ENCODE measurements at regions not wholly inside any gene's neighbourhood (a gene's known extent, or its start where the extent isn't known, plus 50 kb on each side); places are given as distances from the start of the nearest gene placed in this dataset.
"Not testable (repeated sequence)": the region's sequence is repeated elsewhere in the genome, so short reads cannot be mapped to it uniquely, and the experiment has no call there.

DNA sequence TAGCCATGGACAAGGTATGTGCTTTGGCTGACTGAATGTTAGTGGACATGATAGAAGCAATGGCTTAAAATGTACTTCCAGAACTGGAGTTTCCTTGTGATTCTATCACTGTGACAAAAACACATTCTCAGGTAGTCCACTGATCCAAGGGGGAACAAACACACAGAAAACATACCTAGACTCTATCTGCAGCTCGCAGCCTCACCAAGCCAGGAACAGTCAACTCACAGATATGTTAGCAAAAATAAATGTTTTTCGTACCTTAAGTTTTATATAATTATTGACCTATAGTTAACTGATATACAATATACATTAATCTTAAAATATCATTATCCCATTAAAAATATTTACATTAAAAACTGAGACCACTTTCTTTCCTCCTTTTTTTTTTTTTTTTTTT is 143.1 kb upstream of the C1QTNF3 start:
- CTCF ChIA-PET; POLR2A ChIA-PET (ENCODE audit: low non-redundant PET); DNase-seq (ENCODE audit: low spot score); H3K27ac ChIP-seq: not testable (repeated sequence)

GRCh38 chr5:34186865-34187264 is 143.9 kb upstream of the C1QTNF3 start:
- CTCF ChIA-PET; POLR2A ChIA-PET (ENCODE audit: low non-redundant PET): not testable (repeated sequence)

DNA sequence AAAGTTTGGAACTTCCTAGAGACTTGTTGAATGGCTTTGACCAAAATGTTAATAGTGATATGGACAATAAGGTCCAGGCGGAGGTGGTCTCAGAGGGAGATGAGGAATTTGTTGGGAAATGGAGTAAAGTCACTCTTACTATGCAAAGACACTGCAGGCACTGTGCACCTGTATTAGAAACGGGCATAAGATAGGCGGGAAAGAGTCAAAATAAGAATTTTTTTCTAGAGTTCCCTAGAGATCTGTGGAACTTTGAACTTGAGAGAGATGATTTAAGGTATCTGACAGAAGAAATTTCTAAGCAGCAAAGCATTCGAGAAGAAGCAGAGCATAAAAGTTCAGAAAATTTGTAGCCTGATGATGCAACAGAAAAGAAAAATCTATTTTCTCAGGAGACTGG is 144.4 kb upstream of the C1QTNF3 start:
- H3K27ac ChIP-seq; DNase-seq (ENCODE audit: low spot score); CTCF ChIA-PET; POLR2A ChIA-PET (ENCODE audit: low non-redundant PET): not testable (repeated sequence)

More at GRCh38 chr5:34186865-34187264, 143.9 kb upstream of the C1QTNF3 start:
- not testable (repeated sequence) for H3K27ac ChIP-seq; DNase-seq (ENCODE audit: low spot score)

DNA sequence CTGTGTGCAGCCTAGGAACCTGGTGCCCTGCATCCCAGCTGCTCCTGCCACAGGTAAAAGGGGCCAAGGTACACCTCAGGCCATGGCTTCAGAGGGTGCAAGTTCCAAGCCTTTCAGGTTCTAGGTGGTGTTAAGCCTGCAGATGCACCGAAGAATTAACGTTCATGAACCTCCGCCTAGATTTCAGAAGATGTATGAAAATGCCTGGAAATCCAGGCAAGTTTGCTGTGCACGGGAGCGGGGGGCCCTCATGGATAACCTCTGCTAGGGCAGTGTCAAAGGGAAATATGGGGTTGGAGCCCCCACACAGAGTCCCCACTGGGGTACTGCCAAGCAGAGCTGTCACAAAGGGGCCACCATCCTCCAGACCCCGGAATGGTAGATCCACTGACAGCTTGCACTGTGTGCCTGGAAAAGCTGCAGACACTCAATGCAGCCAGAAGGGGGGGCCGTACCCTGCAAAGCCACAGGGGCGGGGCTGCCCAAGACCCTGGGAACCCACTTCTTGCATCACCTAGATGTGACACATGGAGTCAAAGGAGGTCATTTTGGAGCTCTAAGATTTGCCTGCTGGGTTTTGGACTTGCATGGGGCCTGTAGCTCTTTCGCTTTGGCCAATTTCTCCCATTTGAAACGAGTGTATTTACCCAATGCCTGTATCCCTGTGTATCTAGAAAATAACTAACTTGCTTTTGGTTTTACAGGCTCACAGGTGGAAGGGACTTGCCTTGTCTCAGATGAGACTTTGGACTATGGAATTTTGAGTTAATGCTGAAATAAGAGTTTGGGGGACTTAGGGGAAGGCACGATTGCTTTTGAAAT is 145.2 kb upstream of the C1QTNF3 start:
- CTCF ChIA-PET; POLR2A ChIA-PET (ENCODE audit: low non-redundant PET): not testable (repeated sequence)

DNA sequence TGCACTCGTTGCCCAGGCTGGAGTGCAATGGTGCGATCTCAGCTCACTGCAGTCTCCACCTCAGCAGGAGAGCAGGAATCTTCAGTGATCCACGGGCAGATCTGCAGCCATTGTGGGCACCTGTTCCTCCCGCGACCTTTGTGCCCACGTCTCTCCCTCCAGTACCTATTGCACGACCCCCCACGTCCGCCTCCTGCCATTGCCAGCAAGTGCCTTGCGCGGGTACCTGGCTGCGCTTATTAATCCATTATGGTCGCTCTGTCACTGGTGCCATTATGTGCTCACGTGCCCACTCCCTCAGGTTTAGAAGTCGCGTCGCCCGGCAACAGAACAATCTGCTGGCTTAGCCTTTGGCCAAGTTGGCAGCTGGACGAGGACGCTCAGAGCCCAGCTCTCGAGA is 146.2 kb upstream of the C1QTNF3 start:
- POLR2A ChIA-PET (ENCODE audit: low non-redundant PET); H3K27ac ChIP-seq; DNase-seq (ENCODE audit: low spot score); CTCF ChIA-PET: not testable (repeated sequence)

More for the DNA sequence above, 145.2 kb upstream of the C1QTNF3 start:
- H3K27ac ChIP-seq; DNase-seq (ENCODE audit: low spot score): not testable (repeated sequence)

- H3K27ac ChIP-seq; CTCF ChIA-PET; POLR2A ChIA-PET (ENCODE audit: low non-redundant PET): not testable (repeated sequence)
- DNase-seq (ENCODE audit: low spot score) = peak; percentile 9
Measured at GRCh38 chr5:34189752-34190411, 146.9 kb upstream of the C1QTNF3 start.

- H3K27ac ChIP-seq; POLR2A ChIA-PET (ENCODE audit: low non-redundant PET); CTCF ChIA-PET; DNase-seq (ENCODE audit: low spot score): not testable (repeated sequence)
Measured at GRCh38 chr5:34190466-34190865, 147.5 kb upstream of the C1QTNF3 start.

- POLR2A ChIA-PET (ENCODE audit: low non-redundant PET); CTCF ChIA-PET; DNase-seq (ENCODE audit: low spot score); H3K27ac ChIP-seq: not testable (repeated sequence)
Measured at GRCh38 chr5:34191279-34191744, 148.3 kb upstream of the C1QTNF3 start.

GRCh38 chr5:34192064-34192922 is 149.3 kb upstream of the C1QTNF3 start:
- DNase-seq (ENCODE audit: low spot score); POLR2A ChIA-PET (ENCODE audit: low non-redundant PET); H3K27ac ChIP-seq; CTCF ChIA-PET: not testable (repeated sequence)

GRCh38 chr5:34192923-34193262 is 149.9 kb upstream of the C1QTNF3 start:
- CTCF ChIA-PET; POLR2A ChIA-PET (ENCODE audit: low non-redundant PET); H3K27ac ChIP-seq; DNase-seq (ENCODE audit: low spot score): not testable (repeated sequence)

- POLR2A ChIA-PET (ENCODE audit: low non-redundant PET); H3K27ac ChIP-seq; DNase-seq (ENCODE audit: low spot score); CTCF ChIA-PET: not testable (repeated sequence)
Measured at GRCh38 chr5:34193297-34193696, 150.3 kb upstream of the C1QTNF3 start.

DNA sequence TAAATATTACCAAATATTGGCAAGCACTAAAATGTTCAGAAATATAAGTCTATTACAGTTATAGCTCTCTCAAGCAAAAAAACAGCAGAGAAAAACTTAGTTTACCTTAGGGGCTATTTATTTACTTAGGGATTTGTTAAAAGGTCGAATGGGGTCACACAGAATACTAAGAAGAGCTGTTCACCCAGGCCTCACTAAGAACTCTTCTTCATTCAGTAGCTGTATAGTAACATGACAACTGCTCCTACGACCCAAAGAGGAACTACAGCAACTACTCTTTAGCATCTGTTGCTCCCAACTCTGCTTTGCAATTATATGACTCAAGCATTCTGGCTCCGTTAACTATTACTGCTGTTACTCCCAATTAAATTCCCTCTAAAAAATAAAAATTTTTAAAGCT is 150.8 kb upstream of the C1QTNF3 start:
- DNase-seq (ENCODE audit: low spot score); CTCF ChIA-PET; POLR2A ChIA-PET (ENCODE audit: low non-redundant PET); H3K27ac ChIP-seq: not testable (repeated sequence)

DNA sequence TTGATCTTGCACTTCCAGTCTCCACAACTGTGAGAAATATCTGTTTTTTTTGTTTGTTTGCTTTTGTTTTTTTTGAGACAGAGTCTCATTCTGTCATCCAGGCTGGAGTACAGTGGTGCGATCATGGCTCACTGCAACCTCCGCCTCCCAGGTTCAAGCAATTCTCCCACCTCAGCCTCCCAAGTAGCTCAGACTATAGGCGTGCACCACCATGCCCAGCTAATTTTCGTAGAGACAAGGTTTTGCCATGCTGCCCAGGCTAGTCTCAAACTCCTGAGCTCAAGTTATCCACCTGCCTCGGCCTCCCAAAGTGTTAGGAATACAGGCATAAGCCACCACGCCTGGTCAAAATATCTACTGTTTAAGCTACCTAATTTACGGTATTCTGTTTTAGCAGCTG is 153.1 kb upstream of the C1QTNF3 start:
- CTCF ChIA-PET; POLR2A ChIA-PET (ENCODE audit: low non-redundant PET); H3K27ac ChIP-seq; DNase-seq (ENCODE audit: low spot score): not testable (repeated sequence)

DNA sequence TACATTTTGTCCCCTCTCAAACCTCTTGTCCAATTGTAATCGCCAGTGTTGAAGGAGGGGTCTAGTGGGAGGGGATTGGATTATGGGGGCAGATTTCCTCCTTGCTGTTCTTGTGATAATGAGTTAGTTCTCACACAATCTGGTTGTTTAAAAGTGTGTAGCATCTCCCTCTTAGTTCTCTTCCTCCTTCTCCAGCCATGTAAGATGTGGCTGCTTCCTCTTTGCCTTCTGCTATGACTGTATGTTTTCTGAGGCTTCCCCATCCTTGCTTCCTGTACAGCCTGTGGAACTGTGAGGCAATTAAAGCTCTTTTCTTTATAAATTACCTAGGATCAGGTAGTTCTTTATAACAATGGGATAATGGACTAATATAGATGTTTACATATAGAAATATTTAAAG is 162.3 kb upstream of the C1QTNF3 start:
- DNase-seq (ENCODE audit: low spot score); CTCF ChIA-PET; H3K27ac ChIP-seq; POLR2A ChIA-PET (ENCODE audit: low non-redundant PET): not testable (repeated sequence)

DNA sequence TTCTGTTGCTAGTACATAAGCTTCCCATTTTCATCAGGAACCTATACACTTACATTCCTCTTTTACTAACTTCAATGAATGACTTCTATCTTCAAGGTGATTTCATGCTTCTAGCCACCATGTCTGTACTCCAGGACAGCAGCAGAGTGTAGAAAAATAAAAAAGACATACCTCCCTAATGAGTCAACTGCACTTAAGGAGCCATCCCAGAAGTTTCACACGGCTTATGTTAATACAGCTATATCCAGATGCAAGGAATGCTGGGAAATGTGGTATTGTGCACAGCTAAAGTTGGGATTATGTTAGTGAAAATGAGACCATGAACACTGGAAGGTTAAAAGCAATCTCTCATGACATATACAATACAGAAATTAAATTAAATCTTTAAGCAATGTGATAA is 174.4 kb upstream of the C1QTNF3 start:
- CTCF ChIA-PET = interaction anchor here (0.6 kb wide), 1 partner anchor 680 kb away, joined by 4 read pairs; no protein-coding TSS in a partner anchor
- H3K27ac ChIP-seq; POLR2A ChIA-PET (ENCODE audit: low non-redundant PET): not testable (repeated sequence)
- DNase-seq (ENCODE audit: low spot score) = peak; percentile 0

DNA sequence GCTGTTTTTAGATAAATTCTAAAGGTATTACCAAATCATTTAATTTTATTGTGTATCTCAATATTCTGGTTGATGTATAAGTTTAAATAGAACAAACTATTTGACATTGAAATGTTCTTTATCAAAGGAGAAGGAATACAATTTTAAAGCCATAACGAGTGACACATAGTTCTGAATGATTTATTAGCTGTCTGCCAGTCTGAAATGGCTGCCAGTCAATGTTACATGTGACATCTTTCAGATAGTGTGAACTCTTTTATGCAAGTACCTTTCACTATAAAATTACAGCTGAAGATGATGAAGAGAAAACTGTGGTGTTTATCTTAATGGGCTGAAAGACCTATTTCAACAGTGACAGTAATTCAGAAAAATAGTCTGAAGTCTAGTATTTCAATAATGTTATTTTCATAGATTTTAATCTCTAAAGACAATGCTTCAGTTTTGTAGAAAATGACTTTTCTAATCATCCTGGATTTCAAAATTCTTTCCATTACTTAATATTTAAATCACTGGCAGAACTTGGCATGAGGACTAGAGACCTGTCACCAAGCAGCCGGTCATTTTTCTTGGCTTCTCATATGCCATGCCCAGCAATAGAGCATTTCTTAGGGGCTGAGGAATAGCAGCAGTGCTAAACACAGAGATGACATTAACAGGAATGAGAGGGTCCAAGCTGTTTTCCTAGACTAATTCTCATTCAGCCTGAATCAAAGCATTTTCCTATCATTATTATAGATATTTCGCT is 178.5 kb upstream of the C1QTNF3 start:
- POLR2A ChIA-PET (ENCODE audit: low non-redundant PET) = not testable (repeated sequence)

DNA sequence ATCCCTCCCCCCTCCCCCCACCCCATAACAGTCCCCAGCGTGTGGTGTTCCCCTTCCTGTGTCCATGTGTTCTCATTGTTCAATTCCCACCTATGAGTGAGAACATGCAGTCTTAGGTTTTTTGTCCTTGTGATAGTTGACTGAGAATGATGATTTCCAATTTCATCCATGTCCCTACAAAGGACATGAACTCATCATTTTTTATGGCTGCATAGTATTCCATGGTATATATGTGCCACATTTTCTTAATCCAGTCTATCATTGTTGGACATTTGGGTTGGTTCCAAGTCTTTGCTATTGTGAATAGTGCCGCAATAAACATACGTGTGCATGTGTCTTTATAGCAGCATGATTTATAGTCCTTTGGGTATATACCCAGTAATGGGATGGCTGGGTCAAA is 180.1 kb upstream of the C1QTNF3 start:
- CTCF ChIA-PET; DNase-seq (ENCODE audit: low spot score); H3K27ac ChIP-seq; POLR2A ChIA-PET (ENCODE audit: low non-redundant PET): not testable (repeated sequence)

More for the DNA sequence above, 178.5 kb upstream of the C1QTNF3 start:
- DNase-seq (ENCODE audit: low spot score); H3K27ac ChIP-seq; CTCF ChIA-PET: not testable (repeated sequence)

All from RWPE1 (cell line).